GM12878 (cell line): ENCODE measurements at regions not wholly inside any gene's neighbourhood (a gene's known extent, or its start where the extent isn't known, plus 50 kb on each side); places are given as distances from the start of the nearest gene placed in this dataset.

Experiments used
- ATAC-seq: fragments of 200-7000 bp; cut with Tn5 transposase; 3 replicates; pipeline ENCODE4 v1.9.1; 2020; ENCODE audit warnings: mild to moderate bottlenecking, moderate library complexity
- BruUV-seq: library from RNA; stranded (reverse); fragments of 400-500 nt; replicated peaks from 2 replicates; lab custom pipeline; 2021; lab: Mats Ljungman, UMichigan
- CTCF ChIA-PET: fragments of 300-600 bp; sonication (Branson Sonifier 250); formaldehyde crosslinking; extraction: SDS; loops from one replicate; lab custom pipeline; 2021; ENCODE audit warnings: inconsistent platforms; lab: Yijun Ruan, JAX
- POLR2A ChIA-PET: fragments of 350-600 bp; formaldehyde crosslinking; extraction: SDS; loops from one replicate; lab custom pipeline; 2021; ENCODE audit warnings: inconsistent platforms; lab: Charles Lee
- RAD21 ChIA-PET: fragments of 300-600 bp; sonication (Branson Sonifier 250); formaldehyde crosslinking; loops from one replicate; lab custom pipeline; 2023; ENCODE audit warnings: antibody characterized with exemption; ENCODE audit not compliant: unreplicated experiment; lab: Charles Lee
- SMC1A ChIA-PET: fragments of 300-600 bp; sonication (Branson Sonifier 250); formaldehyde crosslinking; loops from one replicate; lab custom pipeline; 2023; ENCODE audit not compliant: unreplicated experiment, uncharacterized antibody; lab: Charles Lee
- DNase-seq: peaks from one replicate; pipeline ENCODE4 v3.0.0-alpha.2; 2011; ENCODE audit warnings: low read depth, low spot score
- FAIRE-seq: peaks from 3 replicates; lab custom pipeline; 2011; peaks lifted over from hg19 to GRCh38; lab: Jason Lieb, UNC
- H2AFZ ChIP-seq: 2 replicates; pipeline ENCODE4 v1.6.0; 2011; ENCODE audit warnings: low read depth, low read length, control low read depth; ENCODE audit not compliant: control insufficient read depth
- H3K27ac ChIP-seq: 2 replicates; pipeline ENCODE4 v1.5.1; 2011; ENCODE audit warnings: control low read depth; ENCODE audit not compliant: control insufficient read depth, insufficient read depth
- H3K27me3 ChIP-seq, 2 experiments: replicated peaks in 1 of 2; 2 replicates each; pipeline versions ENCODE4 v1.6.0 to v1.6.1; 2011; ENCODE audit warnings: low read length in 1 of 2; ENCODE audit not compliant: control insufficient read depth in 2 of 2, insufficient read depth in 2 of 2
- H3K36me3 ChIP-seq, 2 experiments: 2 replicates each; pipeline ENCODE4 v1.5.1; 2011; ENCODE audit warnings: low read length in 1 of 2; ENCODE audit not compliant: control insufficient read depth in 2 of 2, insufficient read depth in 2 of 2
- H3K4me1 ChIP-seq: 2 replicates; pipeline ENCODE4 v1.6.1; 2011; ENCODE audit warnings: mild to moderate bottlenecking, low read length, moderate library complexity, mixed read lengths; ENCODE audit not compliant: control insufficient read depth, insufficient read depth
- H3K4me2 ChIP-seq: 2 replicates; pipeline ENCODE4 v1.6.0; 2011; ENCODE audit warnings: control low read depth; ENCODE audit not compliant: control insufficient read depth, insufficient read depth
- H3K4me3 ChIP-seq: fragments of 200-600 bp; sonication (generic); 2 replicates; pipeline ENCODE4 v1.5.1; 2016
- H3K79me2 ChIP-seq: 2 replicates; pipeline ENCODE4 v1.6.0; 2011; ENCODE audit warnings: low read length; ENCODE audit not compliant: control insufficient read depth, insufficient read depth
- H3K9ac ChIP-seq: 2 replicates; pipeline ENCODE4 v1.8.0; 2011; ENCODE audit warnings: low read length, control low read depth, mixed read lengths; ENCODE audit not compliant: control insufficient read depth, insufficient read depth
- H3K9me3 ChIP-seq: replicated peaks from 3 replicates; pipeline ENCODE4 v1.5.1; 2011; ENCODE audit warnings: mild to moderate bottlenecking, low read length; ENCODE audit not compliant: control insufficient read depth, insufficient read depth
- H4K20me1 ChIP-seq: 2 replicates; pipeline ENCODE4 v1.6.0; 2011; ENCODE audit not compliant: control insufficient read depth, insufficient read depth
- BCL11A ChIP-seq: IDR thresholded peaks from 2 replicates; pipeline ENCODE4 v1.6.1; 2011; ENCODE audit warnings: low read depth, low read length
- BCL3 ChIP-seq: IDR thresholded peaks from 2 replicates; pipeline ENCODE4 v1.6.1; 2011; ENCODE audit warnings: borderline replicate concordance, low read depth, mild to moderate bottlenecking, moderate library complexity, low read length; ENCODE audit not compliant: insufficient read depth, poor library complexity, severe bottlenecking
- BHLHE40 ChIP-seq, 2 experiments: fragments of 450-650 bp in 1 of 2; IDR thresholded peaks; 2 replicates each; pipeline ENCODE4 v1.6.1; 2011 to 2017; ENCODE audit warnings: low read depth in 2 of 2, borderline replicate concordance in 1 of 2, improper control_type of control experiment in 1 of 2, low read length in 1 of 2, mild to moderate bottlenecking in 1 of 2
- CHD4 ChIP-seq: fragments of 200-600 bp; sonication (generic); IDR thresholded peaks from 2 replicates; pipeline ENCODE4 v1.6.1; 2016; ENCODE audit warnings: mild to moderate bottlenecking
- GABPA ChIP-seq: IDR thresholded peaks from 2 replicates; pipeline ENCODE4 v1.6.1; 2014; ENCODE audit warnings: antibody characterized with exemption, low read depth, mild to moderate bottlenecking, inconsistent platforms
- HSF1 ChIP-seq: fragments of 150-350 bp; IDR thresholded peaks from 2 replicates; pipeline ENCODE4 v1.6.1; 2014; ENCODE audit warnings: mild to moderate bottlenecking, low read depth, low read length
- LARP7 ChIP-seq: fragments of 450-650 bp; IDR thresholded peaks from 2 replicates; pipeline ENCODE4 v1.6.1; 2017; ENCODE audit warnings: mild to moderate bottlenecking
- MTA3 ChIP-seq: IDR thresholded peaks from 2 replicates; pipeline ENCODE4 v1.6.1; 2012; ENCODE audit warnings: low read length, inconsistent platforms, borderline replicate concordance
- MYC ChIP-seq: IDR thresholded peaks from 2 replicates; pipeline ENCODE4 v1.6.1; 2011; ENCODE audit warnings: mild to moderate bottlenecking, low read length, moderate library complexity, inconsistent platforms; ENCODE audit not compliant: insufficient read depth, insufficient replicate concordance, insufficient read length, severe bottlenecking
- NFYA ChIP-seq: IDR thresholded peaks from 2 replicates; pipeline ENCODE4 v1.6.1; 2011; ENCODE audit warnings: low read depth, mild to moderate bottlenecking, low read length, improper control_type of control experiment, borderline replicate concordance
- PKNOX1 ChIP-seq: fragments of 450-650 bp; IDR thresholded peaks from 2 replicates; pipeline ENCODE4 v1.6.1; 2016; ENCODE audit warnings: mild to moderate bottlenecking
- POLR2A ChIP-seq: IDR thresholded peaks from 2 replicates; pipeline ENCODE4 v1.6.1; 2011; ENCODE audit warnings: low read depth, mild to moderate bottlenecking, low read length
- POLR2AphosphoS2 ChIP-seq: IDR thresholded peaks from 2 replicates; pipeline ENCODE4 v1.6.1; 2011; ENCODE audit warnings: low read depth, mild to moderate bottlenecking, low read length, improper control_type of control experiment, moderate library complexity
- POLR2AphosphoS5 ChIP-seq: IDR thresholded peaks from 2 replicates; pipeline ENCODE4 v1.6.1; 2011; ENCODE audit warnings: mild to moderate bottlenecking, low read length, inconsistent platforms
- SREBF2 ChIP-seq: IDR thresholded peaks from 2 replicates; pipeline ENCODE4 v1.6.1; 2012; ENCODE audit warnings: mild to moderate bottlenecking, low read length
- SRF ChIP-seq, 2 experiments: IDR thresholded peaks; 2 replicates each; pipeline ENCODE4 v1.6.1; 2011; ENCODE audit warnings: low read depth in 2 of 2, low read length in 2 of 2, mild to moderate bottlenecking in 1 of 2, moderate library complexity in 1 of 2
- SUPT20H ChIP-seq: IDR thresholded peaks from 2 replicates; pipeline ENCODE4 v1.6.1; 2011; ENCODE audit warnings: low read depth, mild to moderate bottlenecking, low read length, moderate library complexity, borderline replicate concordance; ENCODE audit not compliant: control insufficient read depth
- TARDBP ChIP-seq: IDR thresholded peaks from 2 replicates; pipeline ENCODE4 v1.6.1; 2016; ENCODE audit warnings: borderline replicate concordance
- ZNF217 ChIP-seq: fragments of 450-650 bp; IDR thresholded peaks from 2 replicates; pipeline ENCODE4 v1.6.1; 2017; ENCODE audit warnings: antibody characterized with exemption, mild to moderate bottlenecking
- ZNF622 ChIP-seq: fragments of 450-650 bp; IDR thresholded peaks from 2 replicates; pipeline ENCODE4 v1.6.1; 2017; ENCODE audit warnings: mild to moderate bottlenecking, inconsistent platforms
- WGBS: methylation state at CpG from one replicate; pipeline ENCODE4 v1.1.6; 2016; ENCODE audit warnings: low lambda C conversion rate; ENCODE audit not compliant: insufficient replicate concordance, insufficient coverage; ENCODE audit errors: missing lambda C conversion rate; 5-methylcytosine and 5-hydroxymethylcytosine counted together
- in situ Hi-C: fragments of 300-500 bp; cut with MboI; formaldehyde crosslinking; loops from 9 replicates; pipeline ENCODE4 v1.14.3; 2018; ENCODE audit warnings: mixed read lengths
- intact Hi-C: fragments of 100-400 bp; cut with micrococcal nuclease; formaldehyde crosslinking; loops from one replicate; pipeline ENCODE4 v1.14.2; 2022; ENCODE audit not compliant: unreplicated experiment

GRCh38 chr2:11100130-11100529 is 55.1 kb upstream of the SLC66A3 start:
- DNase-seq (no peak), FAIRE-seq (no peak)
- no peak overlapping the region for H3K9ac ChIP-seq

GRCh38 chr2:11100976-11101375 is 54.3 kb upstream of the SLC66A3 start:
- Histone ChIP-seq H3K9me3 (no peaks in the 10 kb centered on the region; the same call in 1 of the 3 replicates), H3K4me1 (peaks cover 20% of the 10 kb centered on the region), H3K4me2 (no peak overlapping the region), H3K79me2 (no peaks in the 10 kb centered on the region), H3K36me3 (no peaks in the 10 kb centered on the region), H3K27me3 (peaks cover 0 to 4% of the 10 kb centered on the region in 2 experiments; a peak in 1 of 4 replicates), H3K9ac (no peak overlapping the region), H3K4me3 (no peak overlapping the region), H3K27ac (no peak overlapping the region), H4K20me1 (no peaks in the 10 kb centered on the region), H2AFZ (no peak overlapping the region)
- 29% methylated on average over 6 of the region's 6 CpGs for WGBS
- ChIA-PET RAD21 (no interaction called here), POLR2A (no interaction called here), CTCF (no interaction called here), SMC1A (no interaction called here)
- intact Hi-C loops = no loop called here
- in situ Hi-C loops = no loop called here
- FAIRE-seq = no peak
- DNase-seq = no peak
- no TSS peak for BruUV-seq
- ATAC-seq = no peak
- TF ChIP-seq POLR2AphosphoS5 (no peak), NFYA (no peak), BCL3 (no peak), SRF (IDR thresholded peaks at IDR 0.05; ENCODE audit: low read depth in 2 of 2, low read length in 2 of 2) (no peak), HSF1 (no peak), TARDBP (no peak), POLR2AphosphoS2 (no peak), PKNOX1 (no peak), MYC (no peak), GABPA (no peak)

More at GRCh38 chr2:11100130-11100529, 55.1 kb upstream of the SLC66A3 start:
- Histone ChIP-seq H2AFZ (no peak overlapping the region), H3K4me3 (no peak overlapping the region), H3K27me3 (peaks cover 0 to 4% of the 10 kb centered on the region in 2 experiments; a peak in 1 of 4 replicates), H3K79me2 (no peaks in the 10 kb centered on the region), H3K36me3 (no peaks in the 10 kb centered on the region), H3K27ac (no peak overlapping the region), H3K4me2 (no peak overlapping the region), H3K4me1 (peaks cover 20% of the 10 kb centered on the region), H3K9me3 (no peaks in the 10 kb centered on the region; the same call in 2 of the 3 replicates), H4K20me1 (no peaks in the 10 kb centered on the region)
- no TSS peak for BruUV-seq
- intact Hi-C loops (no loop called here), in situ Hi-C loops (no loop called here)
- ChIA-PET CTCF (no interaction called here), SMC1A (no interaction called here), RAD21 (no interaction called here), POLR2A (no interaction called here)
- 61% methylated on average over 6 of the region's 6 CpGs for WGBS
- ATAC-seq = no peak
- TF ChIP-seq ZNF622 (no peak), ZNF217 (no peak), MTA3 (no peak), SREBF2 (no peak), BCL11A (no peak), LARP7 (no peak), SRF (IDR thresholded peaks at IDR 0.05; ENCODE audit: low read depth in 2 of 2, low read length in 2 of 2) (no peak), CHD4 (no peak), POLR2A (no peak), SUPT20H (no peak), BHLHE40 (IDR thresholded peaks at IDR 0.05; ENCODE audit: borderline replicate concordance in 1 of 2, low read depth in 2 of 2, low read length in 1 of 2) (no peak), MYC (no peak)
